ENCODE measurements at regions not wholly inside any gene's neighbourhood (a gene's known extent, or its start where the extent isn't known, plus 50 kb on each side); places are given as distances from the start of the nearest gene placed in this dataset.

- intact Hi-C loops (cut with micrococcal nuclease): loop anchor here (1.0 to 5.0 kb wide), 3 partner anchors 318 to 854 kb away; no protein-coding TSS in a partner anchor
- no peaks in the 10 kb centered on the region for H3K36me3 Mint-ChIP-seq (ENCODE audit: low read depth)
- no peak overlapping the region for H3K27ac Mint-ChIP-seq
- no peak for DNase-seq
- ChIA-PET POLR2A (no interaction called here), CTCF (interaction anchor here (0.7 to 1.9 kb wide), 5 partner anchors 13 to 66 kb away, joined by 3 to 10 read pairs (median 3); no protein-coding TSS in a partner anchor)
- H3K27me3 Mint-ChIP-seq: peaks cover 3% of the 10 kb centered on the region
- no peaks in the 10 kb centered on the region for H3K9me3 Mint-ChIP-seq
- TF ChIP-seq, protein P1, sequence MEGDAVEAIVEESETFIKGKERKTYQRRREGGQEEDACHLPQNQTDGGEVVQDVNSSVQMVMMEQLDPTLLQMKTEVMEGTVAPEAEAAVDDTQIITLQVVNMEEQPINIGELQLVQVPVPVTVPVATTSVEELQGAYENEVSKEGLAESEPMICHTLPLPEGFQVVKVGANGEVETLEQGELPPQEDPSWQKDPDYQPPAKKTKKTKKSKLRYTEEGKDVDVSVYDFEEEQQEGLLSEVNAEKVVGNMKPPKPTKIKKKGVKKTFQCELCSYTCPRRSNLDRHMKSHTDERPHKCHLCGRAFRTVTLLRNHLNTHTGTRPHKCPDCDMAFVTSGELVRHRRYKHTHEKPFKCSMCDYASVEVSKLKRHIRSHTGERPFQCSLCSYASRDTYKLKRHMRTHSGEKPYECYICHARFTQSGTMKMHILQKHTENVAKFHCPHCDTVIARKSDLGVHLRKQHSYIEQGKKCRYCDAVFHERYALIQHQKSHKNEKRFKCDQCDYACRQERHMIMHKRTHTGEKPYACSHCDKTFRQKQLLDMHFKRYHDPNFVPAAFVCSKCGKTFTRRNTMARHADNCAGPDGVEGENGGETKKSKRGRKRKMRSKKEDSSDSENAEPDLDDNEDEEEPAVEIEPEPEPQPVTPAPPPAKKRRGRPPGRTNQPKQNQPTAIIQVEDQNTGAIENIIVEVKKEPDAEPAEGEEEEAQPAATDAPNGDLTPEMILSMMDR (IDR thresholded peaks at IDR 0.05): no peak
- H3K4me1 Mint-ChIP-seq: peaks cover 2% of the 10 kb centered on the region
- ATAC-seq (ENCODE audit: low read depth): no peak
- no peak overlapping the region for H3K4me3 Mint-ChIP-seq
These were observed 97.8 kb upstream of the ANK2 start for GRCh38 chr4:112951362-112952312.

GRCh38 chr4:112952313-112952700 lies 97.1 kb upstream of the ANK2 start:
- ATAC-seq (ENCODE audit: low read depth) (no peak), DNase-seq (no peak)
- Mint-ChIP-seq H3K36me3 (ENCODE audit: low read depth) (no peaks in the 10 kb centered on the region), H3K4me1 (peaks cover 2% of the 10 kb centered on the region), H3K27ac (no peak overlapping the region), H3K9me3 (no peaks in the 10 kb centered on the region), H3K27me3 (peaks cover 3% of the 10 kb centered on the region), H3K4me3 (no peak overlapping the region)
- TF ChIP-seq, protein P1 (IDR thresholded peaks at IDR 0.05): no peak
- POLR2A ChIA-PET: no interaction called here
- CTCF ChIA-PET: interaction anchor here (0.8 to 1.9 kb wide), 3 partner anchors 14 to 66 kb away, joined by 3 to 10 read pairs (median 3); no protein-coding TSS in a partner anchor
- intact Hi-C loops (cut with micrococcal nuclease): loop anchor here (5.0 kb wide), 2 partner anchors 625 to 855 kb away; no protein-coding TSS in a partner anchor

GRCh38 chr4:112953262-112953661 lies 96.2 kb upstream of the ANK2 start:
- no peak overlapping the region for H3K27ac Mint-ChIP-seq
- intact Hi-C loops (cut with micrococcal nuclease): loop anchor here (5.0 kb wide), 2 partner anchors 626 to 856 kb away; no protein-coding TSS in a partner anchor

GRCh38 chr4:112954286-112954685 lies 95.2 kb upstream of the ANK2 start:
- CTCF ChIA-PET: no interaction called here

More at GRCh38 chr4:112953262-112953661, 96.2 kb upstream of the ANK2 start:
- no peak overlapping the region for H3K4me3 Mint-ChIP-seq
- POLR2A ChIA-PET: no interaction called here
- DNase-seq (no peak), ATAC-seq (ENCODE audit: low read depth) (no peak)
- TF ChIP-seq, protein P1 (IDR thresholded peaks at IDR 0.05): no peak
- H3K9me3 Mint-ChIP-seq: no peaks in the 10 kb centered on the region
- H3K36me3 Mint-ChIP-seq (ENCODE audit: low read depth): no peaks in the 10 kb centered on the region
- H3K27me3 Mint-ChIP-seq: no peaks in the 10 kb centered on the region
- peaks cover 2% of the 10 kb centered on the region for H3K4me1 Mint-ChIP-seq
- CTCF ChIA-PET: no interaction called here

More at GRCh38 chr4:112954286-112954685, 95.2 kb upstream of the ANK2 start:
- Mint-ChIP-seq H3K4me3 (no peak overlapping the region), H3K27me3 (no peaks in the 10 kb centered on the region), H3K27ac (no peak overlapping the region), H3K9me3 (no peaks in the 10 kb centered on the region), H3K4me1 (peaks cover 2% of the 10 kb centered on the region), H3K36me3 (ENCODE audit: low read depth) (no peaks in the 10 kb centered on the region)
- ATAC-seq (ENCODE audit: low read depth) (no peak), DNase-seq (no peak)
- POLR2A ChIA-PET: no interaction called here
- TF ChIP-seq, protein P1 (IDR thresholded peaks at IDR 0.05): no peak
- intact Hi-C loops (cut with micrococcal nuclease): loop anchor here (5.0 kb wide), 2 partner anchors 627 to 857 kb away; no protein-coding TSS in a partner anchor
